ENCODE measurements at regions not wholly inside any gene's neighbourhood (a gene's known extent, or its start where the extent isn't known, plus 50 kb on each side); places are given as distances from the start of the nearest gene placed in this dataset.

- Mint-ChIP-seq H3K4me3 (ENCODE audit: unreplicated experiment) (no peak overlapping the region), H3K27me3 (ENCODE audit: unreplicated experiment) (no peaks in the 10 kb centered on the region), H3K36me3 (ENCODE audit: unreplicated experiment) (no peaks in the 10 kb centered on the region), H3K27ac (ENCODE audit: unreplicated experiment) (no peak overlapping the region), H3K9me3 (ENCODE audit: unreplicated experiment) (no peaks in the 10 kb centered on the region), H3K4me1 (ENCODE audit: unreplicated experiment) (no peaks in the 10 kb centered on the region)
- no peak for DNase-seq (ENCODE audit: extremely low spot score, unreplicated experiment)
- TF ChIP-seq CTCF (IDR thresholded peaks at IDR 0.05), result no peak
These were observed 432.5 kb upstream of the FAM47C start for GRCh38 chrX:36575670-36576069.

GRCh38 chrX:36577006-36577405 lies 431.2 kb upstream of the FAM47C start:
- Mint-ChIP-seq H3K27me3 (ENCODE audit: unreplicated experiment) (no peaks in the 10 kb centered on the region), H3K4me3 (ENCODE audit: unreplicated experiment) (no peak overlapping the region), H3K27ac (ENCODE audit: unreplicated experiment) (no peak overlapping the region), H3K36me3 (ENCODE audit: unreplicated experiment) (no peaks in the 10 kb centered on the region), H3K4me1 (ENCODE audit: unreplicated experiment) (no peaks in the 10 kb centered on the region), H3K9me3 (ENCODE audit: unreplicated experiment) (no peaks in the 10 kb centered on the region)
- no peak for TF ChIP-seq CTCF (IDR thresholded peaks at IDR 0.05)
- no peak for DNase-seq (ENCODE audit: extremely low spot score, unreplicated experiment)

- DNase-seq (ENCODE audit: extremely low spot score, unreplicated experiment), result no peak
- Mint-ChIP-seq H3K9me3 (ENCODE audit: unreplicated experiment) (no peaks in the 10 kb centered on the region), H3K27me3 (ENCODE audit: unreplicated experiment) (no peaks in the 10 kb centered on the region), H3K4me3 (ENCODE audit: unreplicated experiment) (no peak overlapping the region), H3K27ac (ENCODE audit: unreplicated experiment) (no peak overlapping the region), H3K4me1 (ENCODE audit: unreplicated experiment) (no peaks in the 10 kb centered on the region), H3K36me3 (ENCODE audit: unreplicated experiment) (no peaks in the 10 kb centered on the region)
- TF ChIP-seq CTCF (IDR thresholded peaks at IDR 0.05), result no peak
These were observed 427.1 kb upstream of the FAM47C start for GRCh38 chrX:36581030-36581429.

GRCh38 chrX:36583674-36584073 lies 424.5 kb upstream of the FAM47C start:
- Mint-ChIP-seq H3K4me1 (ENCODE audit: unreplicated experiment) (no peaks in the 10 kb centered on the region), H3K27ac (ENCODE audit: unreplicated experiment) (no peak overlapping the region), H3K4me3 (ENCODE audit: unreplicated experiment) (no peak overlapping the region), H3K9me3 (ENCODE audit: unreplicated experiment) (peaks cover 11% of the 10 kb centered on the region), H3K27me3 (ENCODE audit: unreplicated experiment) (no peaks in the 10 kb centered on the region), H3K36me3 (ENCODE audit: unreplicated experiment) (no peaks in the 10 kb centered on the region)
- DNase-seq (ENCODE audit: extremely low spot score, unreplicated experiment), result no peak
- TF ChIP-seq CTCF (IDR thresholded peaks at IDR 0.05), result no peak

- no peak for DNase-seq (ENCODE audit: extremely low spot score, unreplicated experiment)
- Mint-ChIP-seq H3K27me3 (ENCODE audit: unreplicated experiment) (no peaks in the 10 kb centered on the region), H3K9me3 (ENCODE audit: unreplicated experiment) (peaks cover 24% of the 10 kb centered on the region), H3K4me1 (ENCODE audit: unreplicated experiment) (no peaks in the 10 kb centered on the region), H3K27ac (ENCODE audit: unreplicated experiment) (no peak overlapping the region), H3K4me3 (ENCODE audit: unreplicated experiment) (no peak overlapping the region), H3K36me3 (ENCODE audit: unreplicated experiment) (no peaks in the 10 kb centered on the region)
- no peak for TF ChIP-seq CTCF (IDR thresholded peaks at IDR 0.05)
These were observed 398.3 kb upstream of the FAM47C start for GRCh38 chrX:36609616-36610585.

Measured in osteocyte (in vitro differentiated cells).